WTC11 (cell line): ENCODE measurements at regions not wholly inside any gene's neighbourhood (a gene's known extent, or its start where the extent isn't known, plus 50 kb on each side); places are given as distances from the start of the nearest gene placed in this dataset.

Source experiments
- ATAC-seq: fragments of 200-7000 bp; cut with Tn5 transposase; 2 replicates; pipeline ENCODE4 v1.10.0; 2021; ENCODE audit warnings: mild to moderate bottlenecking, moderate library complexity
- CTCF ChIA-PET: fragments of 300-600 bp; sonication (Branson Sonifier 250); formaldehyde crosslinking; loops from one replicate; lab custom pipeline; 2021; ENCODE audit warnings: antibody characterized with exemption; lab: Charles Lee
- POLR2A ChIA-PET: fragments of 350-600 bp; sonication (Branson Sonifier 250); formaldehyde crosslinking; loops from one replicate; lab custom pipeline; 2021; ENCODE audit warnings: antibody characterized with exemption; lab: Charles Lee
- DNase-seq: peaks from one replicate; pipeline ENCODE4 v3.0.0; 2021; ENCODE audit warnings: low spot score
- H3K27ac Mint-ChIP-seq: 2 replicates; pipeline ENCODE4 v1.8.0; 2021; ENCODE audit warnings: mixed read lengths
- H3K27me3 Mint-ChIP-seq: 2 replicates; pipeline ENCODE4 v1.8.0; 2021; ENCODE audit warnings: low read depth, mild to moderate bottlenecking, moderate library complexity, mixed read lengths
- H3K36me3 Mint-ChIP-seq: 2 replicates; pipeline ENCODE4 v1.8.0; 2021; ENCODE audit warnings: mixed read lengths
- H3K4me1 Mint-ChIP-seq: 2 replicates; pipeline ENCODE4 v1.8.0; 2022; ENCODE audit warnings: mixed read lengths
- H3K4me3 Mint-ChIP-seq: 2 replicates; pipeline ENCODE4 v1.8.0; 2021; ENCODE audit warnings: mild to moderate bottlenecking, moderate library complexity, mixed read lengths
- H3K9me3 Mint-ChIP-seq: 2 replicates; pipeline ENCODE4 v1.8.0; 2021; ENCODE audit warnings: mixed read lengths
- CBFB ChIP-seq: sonication (generic); formaldehyde crosslinking; IDR thresholded peaks from 2 replicates; pipeline ENCODE4 v1.8.1; 2022; ENCODE audit warnings: mild to moderate bottlenecking, low read depth, missing genetic modification reagents
- CREM ChIP-seq: sonication (generic); formaldehyde crosslinking; IDR thresholded peaks from 2 replicates; pipeline ENCODE4 v1.8.1; 2022; ENCODE audit warnings: mild to moderate bottlenecking, missing genetic modification reagents, moderate library complexity
- FOXJ3 ChIP-seq: sonication (generic); formaldehyde crosslinking; IDR thresholded peaks from 2 replicates; pipeline ENCODE4 v1.9.0; 2021; ENCODE audit warnings: missing genetic modification reagents, mild to moderate bottlenecking, borderline replicate concordance
- FOXK1 ChIP-seq: sonication (generic); formaldehyde crosslinking; IDR thresholded peaks from 2 replicates; pipeline ENCODE4 v1.8.0; 2022; ENCODE audit warnings: mild to moderate bottlenecking, moderate library complexity, missing genetic modification reagents
- GRHL2 ChIP-seq: fragments of 250-450 bp; sonication (Bioruptor Pico); IDR thresholded peaks from 2 replicates; pipeline ENCODE4 v1.8.0; 2022; ENCODE audit warnings: mild to moderate bottlenecking, moderate library complexity; ENCODE audit not compliant: insufficient replicate concordance, severe bottlenecking
- JAZF1 ChIP-seq: fragments of 250-450 bp; sonication (Bioruptor Pico); IDR thresholded peaks from 2 replicates; pipeline ENCODE4 v1.9.0; 2021; ENCODE audit warnings: moderate library complexity, mild to moderate bottlenecking, inconsistent platforms
- NR3C1 ChIP-seq: sonication (generic); formaldehyde crosslinking; conservative IDR thresholded peaks from 2 replicates; pipeline ENCODE4 v1.8.1; 2023; ENCODE audit warnings: low read depth, mild to moderate bottlenecking, missing genetic modification reagents
- OVOL2 ChIP-seq: fragments of 250-450 bp; sonication (Bioruptor Pico); IDR thresholded peaks from 2 replicates; pipeline ENCODE4 v1.9.0; 2021; ENCODE audit warnings: mild to moderate bottlenecking, borderline replicate concordance
- RELA ChIP-seq: sonication (generic); formaldehyde crosslinking; IDR thresholded peaks from 2 replicates; pipeline ENCODE4 v1.8.1; 2022; ENCODE audit warnings: missing genetic modification reagents, mild to moderate bottlenecking, borderline replicate concordance
- SOX15 ChIP-seq: fragments of 250-450 bp; sonication (Bioruptor Pico); IDR thresholded peaks from 2 replicates; pipeline ENCODE4 v1.9.0; 2021; ENCODE audit warnings: mild to moderate bottlenecking
- TCF7 ChIP-seq: sonication (generic); formaldehyde crosslinking; IDR thresholded peaks from 2 replicates; pipeline ENCODE4 v1.8.0; 2022; ENCODE audit warnings: mild to moderate bottlenecking, low read depth, missing genetic modification reagents, moderate library complexity
- TEAD4 ChIP-seq: sonication (generic); formaldehyde crosslinking; IDR thresholded peaks from 2 replicates; pipeline ENCODE4 v1.8.0; 2022; ENCODE audit warnings: mild to moderate bottlenecking, missing genetic modification reagents
- TF ChIP-seq, protein P1 (sequence below): sonication (generic); formaldehyde crosslinking; IDR thresholded peaks from 2 replicates; pipeline ENCODE4 v1.8.1; 2023; ENCODE audit warnings: mild to moderate bottlenecking, missing genetic modification reagents
- TF ChIP-seq, protein P2 (sequence below): sonication (generic); formaldehyde crosslinking; IDR thresholded peaks from 2 replicates; pipeline ENCODE4 v1.8.0; 2023; ENCODE audit warnings: missing genetic modification reagents
- TF ChIP-seq, protein P3 (sequence below): sonication (generic); formaldehyde crosslinking; IDR thresholded peaks from 2 replicates; pipeline ENCODE4 v1.8.0; 2023; ENCODE audit warnings: mild to moderate bottlenecking, missing genetic modification reagents
- TF ChIP-seq, protein P4 (sequence below): fragments of 250-450 bp; sonication (Bioruptor Pico); IDR thresholded peaks from 2 replicates; pipeline ENCODE4 v1.9.0; 2021; ENCODE audit warnings: mild to moderate bottlenecking, borderline replicate concordance
- TF ChIP-seq, protein P5 (sequence below): sonication (generic); formaldehyde crosslinking; IDR thresholded peaks from 2 replicates; pipeline ENCODE4 v1.8.0; 2022; ENCODE audit warnings: mild to moderate bottlenecking, missing genetic modification reagents
- TF ChIP-seq, protein P6 (sequence below): sonication (generic); formaldehyde crosslinking; IDR thresholded peaks from 2 replicates; pipeline ENCODE4 v1.8.0; 2023; ENCODE audit warnings: missing genetic modification reagents, mild to moderate bottlenecking, borderline replicate concordance
- TF ChIP-seq, protein P7 (sequence below): sonication (generic); formaldehyde crosslinking; IDR thresholded peaks from 2 replicates; pipeline ENCODE4 v1.8.1; 2023; ENCODE audit warnings: mild to moderate bottlenecking, missing genetic modification reagents, moderate library complexity

DNA sequence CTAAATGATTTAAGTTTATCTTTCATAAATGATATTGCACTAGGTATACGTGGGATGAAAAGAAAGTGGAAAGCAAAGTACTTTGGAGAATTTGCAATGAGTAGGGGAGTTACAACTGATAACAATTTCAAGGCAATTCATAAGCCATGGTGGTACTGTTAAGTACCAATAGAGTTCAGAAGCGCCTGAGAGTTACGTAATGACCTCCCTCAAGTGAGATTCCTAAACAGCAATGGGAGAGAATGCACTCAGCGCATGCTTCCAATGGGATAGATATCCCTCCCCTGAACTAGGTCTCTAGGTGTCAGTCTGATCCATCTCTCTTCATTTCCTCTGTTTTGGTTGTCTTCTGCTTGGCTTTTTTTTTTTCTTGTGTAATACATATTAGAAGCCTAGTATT is 249.3 kb downstream of the NNT start:
- TF ChIP-seq, protein P1, sequence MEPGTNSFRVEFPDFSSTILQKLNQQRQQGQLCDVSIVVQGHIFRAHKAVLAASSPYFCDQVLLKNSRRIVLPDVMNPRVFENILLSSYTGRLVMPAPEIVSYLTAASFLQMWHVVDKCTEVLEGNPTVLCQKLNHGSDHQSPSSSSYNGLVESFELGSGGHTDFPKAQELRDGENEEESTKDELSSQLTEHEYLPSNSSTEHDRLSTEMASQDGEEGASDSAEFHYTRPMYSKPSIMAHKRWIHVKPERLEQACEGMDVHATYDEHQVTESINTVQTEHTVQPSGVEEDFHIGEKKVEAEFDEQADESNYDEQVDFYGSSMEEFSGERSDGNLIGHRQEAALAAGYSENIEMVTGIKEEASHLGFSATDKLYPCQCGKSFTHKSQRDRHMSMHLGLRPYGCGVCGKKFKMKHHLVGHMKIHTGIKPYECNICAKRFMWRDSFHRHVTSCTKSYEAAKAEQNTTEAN (CRISPR knock-in tag): no peak
- TF ChIP-seq FOXJ3 (CRISPR knock-in tag) (no peak), RELA (CRISPR knock-in tag) (no peak), TCF7 (CRISPR knock-in tag) (no peak), OVOL2 (CRISPR knock-in tag) (no peak), GRHL2 (CRISPR knock-in tag) (no peak), SOX15 (no peak), CREM (CRISPR knock-in tag) (no peak)
- TF ChIP-seq, protein P2, sequence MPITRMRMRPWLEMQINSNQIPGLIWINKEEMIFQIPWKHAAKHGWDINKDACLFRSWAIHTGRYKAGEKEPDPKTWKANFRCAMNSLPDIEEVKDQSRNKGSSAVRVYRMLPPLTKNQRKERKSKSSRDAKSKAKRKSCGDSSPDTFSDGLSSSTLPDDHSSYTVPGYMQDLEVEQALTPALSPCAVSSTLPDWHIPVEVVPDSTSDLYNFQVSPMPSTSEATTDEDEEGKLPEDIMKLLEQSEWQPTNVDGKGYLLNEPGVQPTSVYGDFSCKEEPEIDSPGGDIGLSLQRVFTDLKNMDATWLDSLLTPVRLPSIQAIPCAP (CRISPR knock-in tag): no peak
- TF ChIP-seq, protein P3, sequence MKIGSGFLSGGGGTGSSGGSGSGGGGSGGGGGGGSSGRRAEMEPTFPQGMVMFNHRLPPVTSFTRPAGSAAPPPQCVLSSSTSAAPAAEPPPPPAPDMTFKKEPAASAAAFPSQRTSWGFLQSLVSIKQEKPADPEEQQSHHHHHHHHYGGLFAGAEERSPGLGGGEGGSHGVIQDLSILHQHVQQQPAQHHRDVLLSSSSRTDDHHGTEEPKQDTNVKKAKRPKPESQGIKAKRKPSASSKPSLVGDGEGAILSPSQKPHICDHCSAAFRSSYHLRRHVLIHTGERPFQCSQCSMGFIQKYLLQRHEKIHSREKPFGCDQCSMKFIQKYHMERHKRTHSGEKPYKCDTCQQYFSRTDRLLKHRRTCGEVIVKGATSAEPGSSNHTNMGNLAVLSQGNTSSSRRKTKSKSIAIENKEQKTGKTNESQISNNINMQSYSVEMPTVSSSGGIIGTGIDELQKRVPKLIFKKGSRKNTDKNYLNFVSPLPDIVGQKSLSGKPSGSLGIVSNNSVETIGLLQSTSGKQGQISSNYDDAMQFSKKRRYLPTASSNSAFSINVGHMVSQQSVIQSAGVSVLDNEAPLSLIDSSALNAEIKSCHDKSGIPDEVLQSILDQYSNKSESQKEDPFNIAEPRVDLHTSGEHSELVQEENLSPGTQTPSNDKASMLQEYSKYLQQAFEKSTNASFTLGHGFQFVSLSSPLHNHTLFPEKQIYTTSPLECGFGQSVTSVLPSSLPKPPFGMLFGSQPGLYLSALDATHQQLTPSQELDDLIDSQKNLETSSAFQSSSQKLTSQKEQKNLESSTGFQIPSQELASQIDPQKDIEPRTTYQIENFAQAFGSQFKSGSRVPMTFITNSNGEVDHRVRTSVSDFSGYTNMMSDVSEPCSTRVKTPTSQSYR: no peak
- TF ChIP-seq, all 79 proteins: peak for 0
- Mint-ChIP-seq H3K9me3 (0 out of 2 replicates have a peak, but pooled peaks cover 4% of the 10 kb centered on the region), H3K27ac (no peak overlapping the region), H3K36me3 (no peaks in the 10 kb centered on the region), H3K27me3 (no peaks in the 10 kb centered on the region), H3K4me3 (no peak overlapping the region), H3K4me1 (peaks cover 10% of the 10 kb centered on the region)
- CTCF ChIA-PET: no interaction called here
- POLR2A ChIA-PET: no interaction called here
- DNase-seq (no peak), ATAC-seq (no peak)

DNA sequence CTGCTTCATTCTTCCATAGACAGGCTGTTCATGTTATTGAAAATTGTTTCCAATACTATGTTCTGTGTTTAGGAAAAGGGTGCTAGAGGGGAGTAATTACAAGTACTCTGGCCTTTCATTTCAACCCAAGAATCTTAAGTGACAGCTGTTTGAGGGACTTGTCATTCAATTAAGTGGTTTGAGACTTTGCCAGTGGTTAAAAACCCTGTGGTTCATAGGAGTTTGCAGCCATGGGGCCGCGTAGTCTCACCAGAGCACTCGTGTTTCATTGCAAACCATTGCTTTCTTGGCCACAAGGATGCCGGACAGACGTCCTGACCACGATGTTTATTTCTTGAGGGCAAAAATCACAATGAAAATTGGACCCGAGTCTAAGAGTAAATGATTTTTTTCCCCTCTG is 248.8 kb downstream of the NNT start:
- CTCF ChIA-PET: no interaction called here
- TF ChIP-seq, protein P4, sequence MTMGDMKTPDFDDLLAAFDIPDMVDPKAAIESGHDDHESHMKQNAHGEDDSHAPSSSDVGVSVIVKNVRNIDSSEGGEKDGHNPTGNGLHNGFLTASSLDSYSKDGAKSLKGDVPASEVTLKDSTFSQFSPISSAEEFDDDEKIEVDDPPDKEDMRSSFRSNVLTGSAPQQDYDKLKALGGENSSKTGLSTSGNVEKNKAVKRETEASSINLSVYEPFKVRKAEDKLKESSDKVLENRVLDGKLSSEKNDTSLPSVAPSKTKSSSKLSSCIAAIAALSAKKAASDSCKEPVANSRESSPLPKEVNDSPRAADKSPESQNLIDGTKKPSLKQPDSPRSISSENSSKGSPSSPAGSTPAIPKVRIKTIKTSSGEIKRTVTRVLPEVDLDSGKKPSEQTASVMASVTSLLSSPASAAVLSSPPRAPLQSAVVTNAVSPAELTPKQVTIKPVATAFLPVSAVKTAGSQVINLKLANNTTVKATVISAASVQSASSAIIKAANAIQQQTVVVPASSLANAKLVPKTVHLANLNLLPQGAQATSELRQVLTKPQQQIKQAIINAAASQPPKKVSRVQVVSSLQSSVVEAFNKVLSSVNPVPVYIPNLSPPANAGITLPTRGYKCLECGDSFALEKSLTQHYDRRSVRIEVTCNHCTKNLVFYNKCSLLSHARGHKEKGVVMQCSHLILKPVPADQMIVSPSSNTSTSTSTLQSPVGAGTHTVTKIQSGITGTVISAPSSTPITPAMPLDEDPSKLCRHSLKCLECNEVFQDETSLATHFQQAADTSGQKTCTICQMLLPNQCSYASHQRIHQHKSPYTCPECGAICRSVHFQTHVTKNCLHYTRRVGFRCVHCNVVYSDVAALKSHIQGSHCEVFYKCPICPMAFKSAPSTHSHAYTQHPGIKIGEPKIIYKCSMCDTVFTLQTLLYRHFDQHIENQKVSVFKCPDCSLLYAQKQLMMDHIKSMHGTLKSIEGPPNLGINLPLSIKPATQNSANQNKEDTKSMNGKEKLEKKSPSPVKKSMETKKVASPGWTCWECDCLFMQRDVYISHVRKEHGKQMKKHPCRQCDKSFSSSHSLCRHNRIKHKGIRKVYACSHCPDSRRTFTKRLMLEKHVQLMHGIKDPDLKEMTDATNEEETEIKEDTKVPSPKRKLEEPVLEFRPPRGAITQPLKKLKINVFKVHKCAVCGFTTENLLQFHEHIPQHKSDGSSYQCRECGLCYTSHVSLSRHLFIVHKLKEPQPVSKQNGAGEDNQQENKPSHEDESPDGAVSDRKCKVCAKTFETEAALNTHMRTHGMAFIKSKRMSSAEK (CRISPR knock-in tag): no peak
- no peak for TF ChIP-seq CBFB (CRISPR knock-in tag)
- no peak for TF ChIP-seq FOXK1 (CRISPR knock-in tag)
- TF ChIP-seq, protein P5, sequence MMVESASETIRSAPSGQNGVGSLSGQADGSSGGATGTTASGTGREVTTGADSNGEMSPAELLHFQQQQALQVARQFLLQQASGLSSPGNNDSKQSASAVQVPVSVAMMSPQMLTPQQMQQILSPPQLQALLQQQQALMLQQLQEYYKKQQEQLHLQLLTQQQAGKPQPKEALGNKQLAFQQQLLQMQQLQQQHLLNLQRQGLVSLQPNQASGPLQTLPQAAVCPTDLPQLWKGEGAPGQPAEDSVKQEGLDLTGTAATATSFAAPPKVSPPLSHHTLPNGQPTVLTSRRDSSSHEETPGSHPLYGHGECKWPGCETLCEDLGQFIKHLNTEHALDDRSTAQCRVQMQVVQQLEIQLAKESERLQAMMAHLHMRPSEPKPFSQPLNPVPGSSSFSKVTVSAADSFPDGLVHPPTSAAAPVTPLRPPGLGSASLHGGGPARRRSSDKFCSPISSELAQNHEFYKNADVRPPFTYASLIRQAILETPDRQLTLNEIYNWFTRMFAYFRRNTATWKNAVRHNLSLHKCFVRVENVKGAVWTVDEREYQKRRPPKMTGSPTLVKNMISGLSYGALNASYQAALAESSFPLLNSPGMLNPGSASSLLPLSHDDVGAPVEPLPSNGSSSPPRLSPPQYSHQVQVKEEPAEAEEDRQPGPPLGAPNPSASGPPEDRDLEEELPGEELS (CRISPR knock-in tag): no peak
- no peak for TF ChIP-seq NR3C1 (CRISPR knock-in tag)
- TF ChIP-seq, protein P6, sequence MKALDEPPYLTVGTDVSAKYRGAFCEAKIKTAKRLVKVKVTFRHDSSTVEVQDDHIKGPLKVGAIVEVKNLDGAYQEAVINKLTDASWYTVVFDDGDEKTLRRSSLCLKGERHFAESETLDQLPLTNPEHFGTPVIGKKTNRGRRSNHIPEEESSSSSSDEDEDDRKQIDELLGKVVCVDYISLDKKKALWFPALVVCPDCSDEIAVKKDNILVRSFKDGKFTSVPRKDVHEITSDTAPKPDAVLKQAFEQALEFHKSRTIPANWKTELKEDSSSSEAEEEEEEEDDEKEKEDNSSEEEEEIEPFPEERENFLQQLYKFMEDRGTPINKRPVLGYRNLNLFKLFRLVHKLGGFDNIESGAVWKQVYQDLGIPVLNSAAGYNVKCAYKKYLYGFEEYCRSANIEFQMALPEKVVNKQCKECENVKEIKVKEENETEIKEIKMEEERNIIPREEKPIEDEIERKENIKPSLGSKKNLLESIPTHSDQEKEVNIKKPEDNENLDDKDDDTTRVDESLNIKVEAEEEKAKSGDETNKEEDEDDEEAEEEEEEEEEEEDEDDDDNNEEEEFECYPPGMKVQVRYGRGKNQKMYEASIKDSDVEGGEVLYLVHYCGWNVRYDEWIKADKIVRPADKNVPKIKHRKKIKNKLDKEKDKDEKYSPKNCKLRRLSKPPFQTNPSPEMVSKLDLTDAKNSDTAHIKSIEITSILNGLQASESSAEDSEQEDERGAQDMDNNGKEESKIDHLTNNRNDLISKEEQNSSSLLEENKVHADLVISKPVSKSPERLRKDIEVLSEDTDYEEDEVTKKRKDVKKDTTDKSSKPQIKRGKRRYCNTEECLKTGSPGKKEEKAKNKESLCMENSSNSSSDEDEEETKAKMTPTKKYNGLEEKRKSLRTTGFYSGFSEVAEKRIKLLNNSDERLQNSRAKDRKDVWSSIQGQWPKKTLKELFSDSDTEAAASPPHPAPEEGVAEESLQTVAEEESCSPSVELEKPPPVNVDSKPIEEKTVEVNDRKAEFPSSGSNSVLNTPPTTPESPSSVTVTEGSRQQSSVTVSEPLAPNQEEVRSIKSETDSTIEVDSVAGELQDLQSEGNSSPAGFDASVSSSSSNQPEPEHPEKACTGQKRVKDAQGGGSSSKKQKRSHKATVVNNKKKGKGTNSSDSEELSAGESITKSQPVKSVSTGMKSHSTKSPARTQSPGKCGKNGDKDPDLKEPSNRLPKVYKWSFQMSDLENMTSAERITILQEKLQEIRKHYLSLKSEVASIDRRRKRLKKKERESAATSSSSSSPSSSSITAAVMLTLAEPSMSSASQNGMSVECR (CRISPR knock-in tag): no peak
- TF ChIP-seq JAZF1 (CRISPR knock-in tag): no peak
- no peak for TF ChIP-seq TEAD4 (CRISPR knock-in tag)
- TF ChIP-seq, protein P7, sequence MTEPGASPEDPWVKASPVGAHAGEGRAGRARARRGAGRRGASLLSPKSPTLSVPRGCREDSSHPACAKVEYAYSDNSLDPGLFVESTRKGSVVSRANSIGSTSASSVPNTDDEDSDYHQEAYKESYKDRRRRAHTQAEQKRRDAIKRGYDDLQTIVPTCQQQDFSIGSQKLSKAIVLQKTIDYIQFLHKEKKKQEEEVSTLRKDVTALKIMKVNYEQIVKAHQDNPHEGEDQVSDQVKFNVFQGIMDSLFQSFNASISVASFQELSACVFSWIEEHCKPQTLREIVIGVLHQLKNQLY (CRISPR knock-in tag): no peak

More for the DNA sequence above, 248.8 kb downstream of the NNT start:
- Mint-ChIP-seq H3K36me3 (no peaks in the 10 kb centered on the region), H3K27ac (no peak overlapping the region), H3K4me3 (no peak overlapping the region), H3K4me1 (peaks cover 10% of the 10 kb centered on the region), H3K27me3 (no peaks in the 10 kb centered on the region), H3K9me3 (0 out of 2 replicates have a peak, but pooled peaks cover 4% of the 10 kb centered on the region)
- POLR2A ChIA-PET: no interaction called here
- no peak for ATAC-seq
- no peak for DNase-seq
